Stimulated activated CD4-positive, alpha-beta T cell treated with anti-CD3 and anti-CD28 coated beads, Interleukin-1b, Interleukin-23, amount 100 ng/mL, for 24 hours (primary cell): ENCODE measurements at regions not wholly inside any gene's neighbourhood (a gene's known extent, or its start where the extent isn't known, plus 50 kb on each side); places are given as distances from the start of the nearest gene placed in this dataset.

Experiments used
- DNase-seq, 4 experiments: peaks; one replicate each; pipeline ENCODE4 v3.0.0-alpha.2; 2020; ENCODE audit warnings: low read depth in 4 of 4, low spot score in 1 of 4

DNA sequence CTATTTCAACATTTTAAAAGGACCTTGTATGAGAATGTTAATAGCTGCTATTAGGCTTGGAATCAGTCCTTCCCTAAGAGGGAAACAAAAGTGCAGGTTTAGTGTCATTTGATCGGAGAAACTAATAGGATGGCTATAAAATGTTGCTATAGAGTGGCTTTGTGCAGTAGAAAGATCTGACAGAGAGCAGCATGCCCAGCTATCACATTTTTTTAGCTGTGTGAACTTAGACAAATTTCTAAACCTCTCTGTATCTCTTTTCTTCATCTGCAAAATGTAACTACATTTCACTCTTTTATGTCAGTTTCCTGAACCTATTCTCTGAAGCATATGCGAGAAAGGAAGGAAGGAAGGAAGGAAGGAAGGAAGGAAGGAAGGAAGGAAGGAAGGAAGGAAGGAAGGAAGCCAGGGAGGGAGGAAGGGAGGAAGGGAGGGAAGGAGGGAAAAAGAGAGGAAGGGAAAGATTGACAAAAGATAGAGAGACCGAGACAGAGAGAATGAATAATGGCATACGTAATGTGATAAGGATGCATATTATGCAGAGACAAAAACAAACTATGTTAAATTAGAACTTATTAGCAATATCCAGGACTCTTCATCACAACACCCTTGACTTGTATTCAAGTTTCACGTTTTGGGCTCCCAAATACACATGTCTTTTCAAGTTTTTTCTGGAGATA is 52.6 kb upstream of the CDH8 start:
- no peak for DNase-seq
